ENCODE measurements at regions not wholly inside any gene's neighbourhood (a gene's known extent, or its start where the extent isn't known, plus 50 kb on each side); places are given as distances from the start of the nearest gene placed in this dataset.

DNA sequence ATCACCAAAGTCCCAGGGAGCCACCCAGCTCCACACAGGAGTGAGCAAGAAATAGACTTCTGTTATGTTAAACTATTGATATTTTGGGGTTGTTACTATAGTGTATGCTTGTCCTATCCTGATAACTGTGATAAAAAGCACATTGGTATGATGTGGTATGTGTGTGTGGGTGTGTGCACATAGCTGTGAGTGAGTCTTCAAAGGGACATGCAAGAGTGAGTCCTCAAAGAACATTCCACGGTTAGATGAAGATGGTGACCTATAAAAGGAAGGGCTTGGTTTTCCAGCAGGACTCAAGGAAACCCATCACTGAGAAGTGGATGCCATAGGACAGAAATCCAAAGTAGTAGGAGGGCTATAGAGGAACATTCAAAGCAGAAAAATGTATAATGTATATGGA is 342.9 kb downstream of the TSN start:
- no peaks in the 10 kb centered on the region for H3K9me3 ChIP-seq (ENCODE audit: control insufficient read depth, insufficient read depth, low read length)
- no peaks in the 10 kb centered on the region for H3K27me3 ChIP-seq (ENCODE audit: control insufficient read depth, insufficient read depth, low read length)
- no peak overlapping the region for H3K4me3 ChIP-seq (ENCODE audit: low read depth, low read length)
- POLR2A ChIA-PET: no interaction called here
- CTCF ChIA-PET: no interaction called here
- no peak for DNase-seq (ENCODE audit: low read depth, low spot score)
- TF ChIP-seq, protein P1, sequence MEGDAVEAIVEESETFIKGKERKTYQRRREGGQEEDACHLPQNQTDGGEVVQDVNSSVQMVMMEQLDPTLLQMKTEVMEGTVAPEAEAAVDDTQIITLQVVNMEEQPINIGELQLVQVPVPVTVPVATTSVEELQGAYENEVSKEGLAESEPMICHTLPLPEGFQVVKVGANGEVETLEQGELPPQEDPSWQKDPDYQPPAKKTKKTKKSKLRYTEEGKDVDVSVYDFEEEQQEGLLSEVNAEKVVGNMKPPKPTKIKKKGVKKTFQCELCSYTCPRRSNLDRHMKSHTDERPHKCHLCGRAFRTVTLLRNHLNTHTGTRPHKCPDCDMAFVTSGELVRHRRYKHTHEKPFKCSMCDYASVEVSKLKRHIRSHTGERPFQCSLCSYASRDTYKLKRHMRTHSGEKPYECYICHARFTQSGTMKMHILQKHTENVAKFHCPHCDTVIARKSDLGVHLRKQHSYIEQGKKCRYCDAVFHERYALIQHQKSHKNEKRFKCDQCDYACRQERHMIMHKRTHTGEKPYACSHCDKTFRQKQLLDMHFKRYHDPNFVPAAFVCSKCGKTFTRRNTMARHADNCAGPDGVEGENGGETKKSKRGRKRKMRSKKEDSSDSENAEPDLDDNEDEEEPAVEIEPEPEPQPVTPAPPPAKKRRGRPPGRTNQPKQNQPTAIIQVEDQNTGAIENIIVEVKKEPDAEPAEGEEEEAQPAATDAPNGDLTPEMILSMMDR (IDR thresholded peaks at IDR 0.05; ENCODE audit: low read depth, low read length): no peak
- no peak overlapping the region for H3K27ac ChIP-seq (ENCODE audit: low read depth, low read length)

DNA sequence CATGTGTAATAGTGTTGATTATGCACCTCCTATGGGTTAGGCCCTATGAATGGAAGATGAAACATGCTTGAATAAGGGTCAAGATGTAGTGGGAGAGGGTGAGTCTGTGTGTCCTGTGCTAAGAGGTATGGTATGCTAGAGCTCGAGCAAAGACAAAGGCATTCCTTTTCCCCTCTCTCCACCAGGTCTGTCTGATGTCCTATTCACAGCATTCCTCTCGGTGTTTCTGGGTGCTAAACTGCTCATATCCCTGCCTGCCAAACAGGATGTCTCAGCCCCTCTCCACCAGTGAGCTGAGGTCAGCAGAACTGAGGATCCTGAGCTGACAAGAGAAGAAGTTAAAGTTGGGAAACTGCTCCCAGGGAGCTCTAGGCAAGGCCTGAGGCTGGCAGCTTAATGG is 344.9 kb downstream of the TSN start:
- no peak overlapping the region for H3K27ac ChIP-seq (ENCODE audit: low read depth, low read length)
- ChIA-PET CTCF (no interaction called here), POLR2A (no interaction called here)
- TF ChIP-seq, protein P1 (IDR thresholded peaks at IDR 0.05; ENCODE audit: low read depth, low read length): no peak
- H3K4me3 ChIP-seq (ENCODE audit: low read depth, low read length): no peak overlapping the region
- H3K9me3 ChIP-seq (ENCODE audit: control insufficient read depth, insufficient read depth, low read length): no peaks in the 10 kb centered on the region
- no peak for DNase-seq (ENCODE audit: low read depth, low spot score)
- H3K27me3 ChIP-seq (ENCODE audit: control insufficient read depth, insufficient read depth, low read length): no peaks in the 10 kb centered on the region

DNA sequence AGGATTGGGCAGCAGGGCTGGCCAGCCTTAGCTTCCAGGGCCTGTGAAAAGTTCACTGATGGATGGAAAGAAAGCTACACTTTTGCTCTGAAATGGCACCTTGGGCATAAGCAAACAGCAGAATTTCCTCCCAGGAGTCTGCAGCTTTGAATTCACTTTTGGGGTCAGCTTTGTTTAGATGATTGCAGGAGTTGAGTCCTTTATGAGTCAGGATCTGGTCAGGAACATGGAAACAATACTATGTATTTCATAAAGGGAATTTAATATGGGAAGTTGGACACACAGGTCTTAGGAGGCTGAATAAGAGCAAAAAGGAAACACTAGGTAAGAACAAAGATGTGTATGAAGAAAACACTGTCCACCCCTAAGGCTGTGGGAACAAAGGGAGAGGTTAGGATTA is 345.3 kb downstream of the TSN start:
- POLR2A ChIA-PET: no interaction called here
- Histone ChIP-seq H3K27ac (ENCODE audit: low read depth, low read length) (no peak overlapping the region), H3K4me3 (ENCODE audit: low read depth, low read length) (no peak overlapping the region), H3K9me3 (ENCODE audit: control insufficient read depth, insufficient read depth, low read length) (no peaks in the 10 kb centered on the region), H3K27me3 (ENCODE audit: control insufficient read depth, insufficient read depth, low read length) (no peaks in the 10 kb centered on the region)
- CTCF ChIA-PET: no interaction called here
- DNase-seq (ENCODE audit: low read depth, low spot score): no peak
- TF ChIP-seq, protein P1 (IDR thresholded peaks at IDR 0.05; ENCODE audit: low read depth, low read length): no peak

DNA sequence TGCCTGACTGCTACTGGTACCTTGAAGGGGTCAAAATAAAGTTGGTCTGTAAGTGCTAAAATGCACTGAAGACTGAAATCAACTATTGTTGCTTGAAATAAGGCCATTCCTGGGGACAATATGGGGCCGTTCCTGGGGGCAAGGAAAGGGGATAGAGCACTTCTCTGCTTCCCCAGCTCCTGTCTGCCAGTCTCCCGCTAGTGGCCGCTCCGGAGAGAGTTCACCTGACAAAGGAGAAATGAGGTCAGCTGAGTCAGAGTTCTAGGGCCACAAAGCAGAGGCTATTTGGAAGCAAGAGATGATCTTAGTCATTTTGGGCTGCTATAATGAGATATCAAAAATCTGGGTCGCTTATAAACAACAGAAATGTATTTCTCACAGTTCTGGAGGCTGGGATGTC is 345.9 kb downstream of the TSN start:
- ChIA-PET POLR2A (no interaction called here), CTCF (no interaction called here)
- TF ChIP-seq, protein P1 (IDR thresholded peaks at IDR 0.05; ENCODE audit: low read depth, low read length): no peak
- H3K27ac ChIP-seq (ENCODE audit: low read depth, low read length): no peak overlapping the region
- H3K4me3 ChIP-seq (ENCODE audit: low read depth, low read length): no peak overlapping the region
- H3K9me3 ChIP-seq (ENCODE audit: control insufficient read depth, insufficient read depth, low read length): no peaks in the 10 kb centered on the region
- H3K27me3 ChIP-seq (ENCODE audit: control insufficient read depth, insufficient read depth, low read length): no peaks in the 10 kb centered on the region
- DNase-seq (ENCODE audit: low read depth, low spot score): no peak

DNA sequence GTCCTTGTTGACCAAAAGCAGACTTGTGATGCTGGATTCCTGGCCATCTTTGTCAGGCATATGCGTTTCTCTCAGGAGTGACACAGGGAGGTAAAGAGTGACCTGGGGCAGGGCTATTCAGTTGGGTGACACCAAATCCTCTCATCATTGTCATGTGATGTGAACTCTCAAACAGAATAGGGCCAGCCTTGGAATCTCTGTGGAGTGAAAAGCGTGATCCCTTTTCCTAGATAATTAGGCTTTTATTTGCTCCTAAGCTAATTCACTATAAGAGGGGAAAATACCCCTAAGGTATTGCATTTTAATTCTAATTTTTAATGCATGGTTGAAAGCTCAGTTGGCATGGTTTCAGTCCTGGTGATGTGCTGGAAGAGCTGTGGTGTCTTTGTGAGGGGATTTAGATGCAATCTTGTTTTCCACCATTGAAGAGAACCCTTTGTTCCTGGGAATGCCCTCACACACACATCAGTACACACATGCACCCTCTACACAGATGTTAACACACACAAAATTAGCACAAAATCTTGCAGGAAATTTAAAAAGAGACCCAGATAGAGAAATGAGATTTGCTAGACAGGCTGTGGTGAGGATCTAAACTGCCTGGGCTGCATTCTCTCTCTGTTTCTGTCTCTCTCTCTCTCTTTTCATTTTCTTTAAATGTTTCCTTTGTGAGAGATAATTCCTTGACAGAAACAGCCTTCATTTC is 349.9 kb downstream of the TSN start:
- TF ChIP-seq, protein P1 (IDR thresholded peaks at IDR 0.05; ENCODE audit: low read depth, low read length): no peak
- ChIA-PET CTCF (no interaction called here), POLR2A (no interaction called here)
- no peak for DNase-seq (ENCODE audit: low read depth, low spot score)
- H3K27ac ChIP-seq (ENCODE audit: low read depth, low read length): no peak overlapping the region
- H3K4me3 ChIP-seq (ENCODE audit: low read depth, low read length): no peak overlapping the region
- H3K27me3 ChIP-seq (ENCODE audit: control insufficient read depth, insufficient read depth, low read length): no peaks in the 10 kb centered on the region
- H3K9me3 ChIP-seq (ENCODE audit: control insufficient read depth, insufficient read depth, low read length): no peaks in the 10 kb centered on the region
